NCI-H2227 treated with DMSO at 0.1 percent for 48 hours (cell line): ENCODE measurements at regions not wholly inside any gene's neighbourhood (a gene's known extent, or its start where the extent isn't known, plus 50 kb on each side); places are given as distances from the start of the nearest gene placed in this dataset.

Experiments used
- DNase-seq: peaks from one replicate; lab custom pipeline; 2025; lab: John Stamatoyannopoulos, UW

GRCh38 chr1:38718031-38718430, 141.5 kb downstream of the RRAGC start:
- DNase-seq: no peak

GRCh38 chr1:38716229-38716628, 143.3 kb downstream of the RRAGC start:
- no peak for DNase-seq

GRCh38 chr1:38715415-38715814, 144.2 kb downstream of the RRAGC start:
- DNase-seq: peak; percentile 45

- no peak for DNase-seq
Observed at GRCh38 chr1:38712046-38712445, 147.5 kb downstream of the RRAGC start.

- DNase-seq: no peak
Observed at GRCh38 chr1:38708701-38709258, 150.8 kb downstream of the RRAGC start.

GRCh38 chr1:38701088-38701487, 158.5 kb downstream of the RRAGC start:
- no peak for DNase-seq

- no peak for DNase-seq
Observed at GRCh38 chr1:38700077-38700470, 159.5 kb downstream of the RRAGC start.

GRCh38 chr1:38699330-38700076, 160.1 kb downstream of the RRAGC start:
- no peak for DNase-seq

- no peak for DNase-seq
Observed at GRCh38 chr1:38697387-38697786, 162.2 kb downstream of the RRAGC start.

GRCh38 chr1:38696371-38696770, 163.2 kb downstream of the RRAGC start:
- DNase-seq: no peak

GRCh38 chr1:38693759-38694158, 165.8 kb downstream of the RRAGC start:
- no peak for DNase-seq

- no peak for DNase-seq
Observed at GRCh38 chr1:38693031-38693430, 166.5 kb downstream of the RRAGC start.

- DNase-seq: no peak
Observed at GRCh38 chr1:38690790-38691449, 168.7 kb downstream of the RRAGC start.

- no peak for DNase-seq
Observed at GRCh38 chr1:38686927-38687255, 172.7 kb downstream of the RRAGC start.

GRCh38 chr1:38686167-38686926, 173.2 kb downstream of the RRAGC start:
- no peak for DNase-seq

GRCh38 chr1:38685388-38685787, 174.2 kb downstream of the RRAGC start:
- peak; percentile 17 for DNase-seq

- no peak for DNase-seq
Observed at GRCh38 chr1:38680801-38681510, 178.6 kb downstream of the RRAGC start.

- DNase-seq: no peak
Observed at GRCh38 chr1:38677756-38678155, 181.8 kb downstream of the RRAGC start.

GRCh38 chr1:38677311-38677710, 182.3 kb downstream of the RRAGC start:
- no peak for DNase-seq

- DNase-seq: no peak
Observed at GRCh38 chr1:38672692-38673091, 186.9 kb downstream of the RRAGC start.

GRCh38 chr1:38671221-38671620, 188.4 kb downstream of the RRAGC start:
- no peak for DNase-seq

- DNase-seq: no peak
Observed at GRCh38 chr1:38670544-38671122, 188.9 kb downstream of the RRAGC start.
